ENCODE measurements at regions not wholly inside any gene's neighbourhood (a gene's known extent, or its start where the extent isn't known, plus 50 kb on each side); places are given as distances from the start of the nearest gene placed in this dataset.

DNA sequence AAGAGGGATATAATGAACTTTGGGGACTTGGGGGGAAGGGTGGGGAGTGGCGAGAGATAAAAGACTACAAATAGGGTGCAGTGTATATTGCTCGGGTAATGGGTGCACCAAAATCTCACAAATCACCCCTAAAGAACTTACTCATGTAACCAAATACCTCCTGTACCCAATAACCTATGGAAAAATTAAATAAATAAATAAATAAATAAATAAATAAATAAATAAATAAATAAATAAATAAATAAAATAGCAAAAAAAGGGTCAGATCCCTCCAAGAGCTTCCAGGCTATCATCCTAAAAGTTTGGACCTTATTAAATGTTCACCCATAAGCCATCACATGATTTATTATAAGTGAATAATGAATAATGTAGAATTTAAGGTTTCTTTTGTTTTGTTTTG is 636.1 kb upstream of the C16orf82 start:
- TF ChIP-seq, protein P1, sequence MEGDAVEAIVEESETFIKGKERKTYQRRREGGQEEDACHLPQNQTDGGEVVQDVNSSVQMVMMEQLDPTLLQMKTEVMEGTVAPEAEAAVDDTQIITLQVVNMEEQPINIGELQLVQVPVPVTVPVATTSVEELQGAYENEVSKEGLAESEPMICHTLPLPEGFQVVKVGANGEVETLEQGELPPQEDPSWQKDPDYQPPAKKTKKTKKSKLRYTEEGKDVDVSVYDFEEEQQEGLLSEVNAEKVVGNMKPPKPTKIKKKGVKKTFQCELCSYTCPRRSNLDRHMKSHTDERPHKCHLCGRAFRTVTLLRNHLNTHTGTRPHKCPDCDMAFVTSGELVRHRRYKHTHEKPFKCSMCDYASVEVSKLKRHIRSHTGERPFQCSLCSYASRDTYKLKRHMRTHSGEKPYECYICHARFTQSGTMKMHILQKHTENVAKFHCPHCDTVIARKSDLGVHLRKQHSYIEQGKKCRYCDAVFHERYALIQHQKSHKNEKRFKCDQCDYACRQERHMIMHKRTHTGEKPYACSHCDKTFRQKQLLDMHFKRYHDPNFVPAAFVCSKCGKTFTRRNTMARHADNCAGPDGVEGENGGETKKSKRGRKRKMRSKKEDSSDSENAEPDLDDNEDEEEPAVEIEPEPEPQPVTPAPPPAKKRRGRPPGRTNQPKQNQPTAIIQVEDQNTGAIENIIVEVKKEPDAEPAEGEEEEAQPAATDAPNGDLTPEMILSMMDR (IDR thresholded peaks at IDR 0.05; ENCODE audit: extremely low read depth, missing control alignments) = no peak
- no peak for DNase-seq (ENCODE audit: low spot score)

DNA sequence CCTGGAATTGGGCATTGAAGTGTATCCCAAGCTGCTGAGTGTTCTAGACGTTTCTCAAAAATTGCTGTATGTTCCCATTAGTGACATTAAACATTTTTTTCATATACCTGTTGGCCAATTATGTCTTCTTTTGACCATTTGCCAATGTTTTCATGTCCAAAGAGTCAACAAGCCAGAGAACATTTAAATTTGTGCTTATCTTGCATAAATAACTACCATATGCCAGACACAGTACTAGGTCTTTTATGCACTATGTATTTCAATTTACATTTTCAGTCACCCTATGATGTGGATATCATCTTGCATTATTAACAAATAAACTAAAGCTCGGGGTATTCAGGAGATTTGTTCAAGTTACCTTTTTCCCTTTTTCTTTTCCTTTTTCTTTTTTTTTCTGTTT is 632.9 kb upstream of the C16orf82 start:
- DNase-seq (ENCODE audit: low spot score) = no peak
- TF ChIP-seq, protein P1 (IDR thresholded peaks at IDR 0.05; ENCODE audit: extremely low read depth, missing control alignments) = no peak

DNA sequence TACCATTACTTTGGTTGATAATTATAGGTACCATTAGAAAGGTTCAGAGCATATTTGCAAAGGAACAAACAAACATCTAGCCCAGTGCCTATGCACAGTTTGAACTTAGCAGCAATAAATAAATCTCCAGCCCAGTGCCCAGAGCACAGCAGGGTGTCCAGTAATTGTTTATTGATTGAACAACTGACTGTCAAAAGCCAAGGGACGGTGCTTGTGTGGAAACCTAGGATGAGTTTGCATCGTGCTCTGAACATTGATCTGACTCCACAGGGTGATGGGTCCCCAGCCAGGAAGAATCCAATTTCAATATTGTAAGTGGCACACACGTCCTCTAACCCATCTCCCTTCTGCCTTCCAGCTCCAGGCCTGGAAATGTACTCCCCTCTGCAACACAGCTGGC is 625.5 kb upstream of the C16orf82 start:
- TF ChIP-seq, protein P1 (IDR thresholded peaks at IDR 0.05; ENCODE audit: extremely low read depth, missing control alignments) = no peak
- DNase-seq (ENCODE audit: low spot score) = no peak

DNA sequence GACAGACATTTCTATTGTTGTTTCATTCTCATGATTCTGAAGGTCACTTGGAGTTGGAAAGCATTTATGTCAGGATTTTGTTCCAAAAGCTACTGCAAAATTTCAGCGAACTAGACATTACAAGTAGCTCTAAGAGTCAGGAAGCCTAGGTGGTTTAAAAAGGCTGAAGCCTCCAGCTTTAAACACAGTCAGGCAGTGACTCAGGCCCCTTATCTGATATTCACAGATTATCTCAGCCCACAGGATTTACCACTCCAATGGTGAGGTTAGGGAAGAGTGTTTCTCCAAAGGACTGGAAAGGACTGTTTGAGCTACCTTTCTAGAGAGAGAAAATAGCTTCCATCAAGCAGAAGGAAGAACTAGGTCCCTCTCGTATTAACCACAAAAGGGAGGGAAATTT is 624.4 kb upstream of the C16orf82 start:
- TF ChIP-seq, protein P1 (IDR thresholded peaks at IDR 0.05; ENCODE audit: extremely low read depth, missing control alignments) = no peak

DNA sequence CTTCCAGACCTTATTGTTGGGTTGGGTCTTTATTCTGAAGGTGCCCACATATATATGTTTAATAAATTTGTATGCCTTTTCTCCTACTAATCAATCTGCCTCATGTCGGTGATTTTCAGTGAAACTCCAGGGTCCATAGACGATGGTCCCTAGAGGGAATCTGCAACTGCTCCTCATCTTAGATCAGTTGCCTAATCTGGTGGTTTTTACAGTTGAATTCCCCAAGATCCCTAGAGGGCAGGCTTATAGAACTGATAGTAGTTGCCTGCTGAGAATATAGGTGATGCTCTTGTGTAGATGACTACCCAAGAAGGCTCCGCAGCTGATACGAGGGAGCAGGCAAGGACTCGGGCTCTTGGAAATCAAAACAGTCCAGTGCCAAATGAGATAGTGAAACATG is 619.2 kb upstream of the C16orf82 start:
- TF ChIP-seq, protein P1 (IDR thresholded peaks at IDR 0.05; ENCODE audit: extremely low read depth, missing control alignments) = no peak
- no peak for DNase-seq (ENCODE audit: low spot score)

More for the DNA sequence above, 624.4 kb upstream of the C16orf82 start:
- DNase-seq (ENCODE audit: low spot score) = no peak

DNA sequence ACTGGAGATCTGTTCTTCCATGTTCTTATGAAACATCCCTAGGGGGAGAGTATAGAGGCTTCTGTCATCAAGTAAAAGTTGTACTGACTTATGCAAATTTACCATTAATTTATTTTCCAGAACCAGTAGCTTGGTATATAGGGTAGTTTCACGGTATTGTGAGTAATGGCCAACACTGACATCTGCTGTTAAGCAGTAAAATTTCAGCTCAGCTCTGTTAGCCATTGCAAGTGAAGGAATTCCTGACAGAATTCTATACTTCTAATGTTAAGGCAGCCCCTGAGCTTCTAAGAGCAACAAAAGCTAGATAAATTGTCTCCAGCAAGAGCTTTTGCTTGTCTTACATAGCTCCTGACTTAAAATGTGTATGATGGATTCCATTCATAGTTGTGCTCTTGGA is 613.5 kb upstream of the C16orf82 start:
- TF ChIP-seq, protein P1 (IDR thresholded peaks at IDR 0.05; ENCODE audit: extremely low read depth, missing control alignments) = no peak
- DNase-seq (ENCODE audit: low spot score) = no peak

DNA sequence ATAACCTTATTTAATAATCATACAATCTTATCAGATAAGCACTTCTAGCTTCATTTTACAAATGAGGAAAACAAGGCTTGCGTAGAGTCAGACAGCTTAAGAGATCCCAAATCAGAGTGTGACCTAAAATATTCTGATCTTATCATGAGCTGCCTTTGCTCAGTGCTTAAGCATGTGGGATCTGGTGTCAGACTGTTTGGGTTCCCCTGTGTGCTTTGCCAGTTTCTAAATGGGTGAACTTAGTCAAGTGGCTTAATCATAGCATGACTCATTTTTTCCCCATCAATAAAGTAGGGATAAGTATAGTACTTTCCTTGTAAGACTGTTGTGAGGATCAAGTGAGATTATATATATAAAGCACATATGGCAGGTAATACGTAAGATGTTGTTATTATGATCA is 612.6 kb upstream of the C16orf82 start:
- DNase-seq (ENCODE audit: low spot score) = no peak
- TF ChIP-seq, protein P1 (IDR thresholded peaks at IDR 0.05; ENCODE audit: extremely low read depth, missing control alignments) = no peak

Data from GM20000 (cell line).